HG03025 (cell line): ENCODE measurements at regions not wholly inside any gene's neighbourhood (a gene's known extent, or its start where the extent isn't known, plus 50 kb on each side); places are given as distances from the start of the nearest gene placed in this dataset.

Source experiments
- ATAC-seq: cut with Tn5 transposase; IDR thresholded peaks from one replicate; pipeline ENCODE4 v1.9.1; 2021; ENCODE audit warnings: mild to moderate bottlenecking, moderate library complexity; ENCODE audit not compliant: unreplicated experiment, low FRiP score

GRCh38 chr6:148175550-148176188 lies 167.0 kb upstream of the SASH1 start:
- no peak for ATAC-seq

GRCh38 chr6:148177589-148178233 lies 164.9 kb upstream of the SASH1 start:
- no peak for ATAC-seq

- no peak for ATAC-seq
These were observed 162.9 kb upstream of the SASH1 start for GRCh38 chr6:148179786-148180185.

- no peak for ATAC-seq
These were observed 160.3 kb upstream of the SASH1 start for GRCh38 chr6:148182378-148182777.

GRCh38 chr6:148183776-148184175 lies 158.9 kb upstream of the SASH1 start:
- no peak for ATAC-seq

- ATAC-seq = no peak
These were observed 155.7 kb upstream of the SASH1 start for GRCh38 chr6:148186916-148187315.

GRCh38 chr6:148192310-148192709 lies 150.3 kb upstream of the SASH1 start:
- ATAC-seq = no peak

- no peak for ATAC-seq
These were observed 149.5 kb upstream of the SASH1 start for GRCh38 chr6:148193063-148193680.

- ATAC-seq = no peak
These were observed 147.1 kb upstream of the SASH1 start for GRCh38 chr6:148195511-148195910.

- no peak for ATAC-seq
These were observed 143.1 kb upstream of the SASH1 start for GRCh38 chr6:148199584-148199983.

- ATAC-seq = no peak
These were observed 142.3 kb upstream of the SASH1 start for GRCh38 chr6:148200293-148200692.

- ATAC-seq = no peak
These were observed 141.9 kb upstream of the SASH1 start for GRCh38 chr6:148200781-148201180.

GRCh38 chr6:148203281-148203925 lies 139.2 kb upstream of the SASH1 start:
- peak; percentile 21 for ATAC-seq

GRCh38 chr6:148203970-148204369 lies 138.7 kb upstream of the SASH1 start:
- peak; percentile 97 for ATAC-seq

GRCh38 chr6:148208298-148208697 lies 134.3 kb upstream of the SASH1 start:
- ATAC-seq = no peak

- no peak for ATAC-seq
These were observed 130.8 kb upstream of the SASH1 start for GRCh38 chr6:148211777-148212324.

- no peak for ATAC-seq
These were observed 130.3 kb upstream of the SASH1 start for GRCh38 chr6:148212366-148212765.

GRCh38 chr6:148213366-148213765 lies 129.3 kb upstream of the SASH1 start:
- no peak for ATAC-seq

GRCh38 chr6:148214667-148215066 lies 128.0 kb upstream of the SASH1 start:
- ATAC-seq = no peak

- ATAC-seq = no peak
These were observed 125.6 kb upstream of the SASH1 start for GRCh38 chr6:148217051-148217450.

GRCh38 chr6:148217921-148218320 lies 124.7 kb upstream of the SASH1 start:
- no peak for ATAC-seq
